Suprapubic skin (tissue), 4 donors: ENCODE measurements at regions not wholly inside any gene's neighbourhood (a gene's known extent, or its start where the extent isn't known, plus 50 kb on each side); places are given as distances from the start of the nearest gene placed in this dataset.

ENCODE experiments used
- POLR2A ChIP-seq, 2 donors: fragments of 450-650 bp; IDR thresholded peaks; one replicate each; pipeline ENCODE4 v1.6.1; 2017; ENCODE audit warnings: antibody characterized with exemption in 2 of 2, mild to moderate bottlenecking in 2 of 2, moderate library complexity in 2 of 2
- POLR2AphosphoS5 ChIP-seq, 3 donors: sonication (generic); formaldehyde crosslinking; IDR thresholded peaks; one replicate each; pipeline ENCODE4 v1.6.1; 2017; ENCODE audit warnings: antibody characterized with exemption in 3 of 3
- TF ChIP-seq, protein P1 (sequence below), 2 donors: fragments of 200-600 bp in 1 of 2; fragments of 450-650 bp in 1 of 2; sonication (generic) in 1 of 2; IDR thresholded peaks; one replicate each; pipeline ENCODE4 v1.5.1; 2016 to 2019; ENCODE audit warnings: antibody characterized with exemption in 2 of 2, mild to moderate bottlenecking in 1 of 2, moderate library complexity in 1 of 2

DNA sequence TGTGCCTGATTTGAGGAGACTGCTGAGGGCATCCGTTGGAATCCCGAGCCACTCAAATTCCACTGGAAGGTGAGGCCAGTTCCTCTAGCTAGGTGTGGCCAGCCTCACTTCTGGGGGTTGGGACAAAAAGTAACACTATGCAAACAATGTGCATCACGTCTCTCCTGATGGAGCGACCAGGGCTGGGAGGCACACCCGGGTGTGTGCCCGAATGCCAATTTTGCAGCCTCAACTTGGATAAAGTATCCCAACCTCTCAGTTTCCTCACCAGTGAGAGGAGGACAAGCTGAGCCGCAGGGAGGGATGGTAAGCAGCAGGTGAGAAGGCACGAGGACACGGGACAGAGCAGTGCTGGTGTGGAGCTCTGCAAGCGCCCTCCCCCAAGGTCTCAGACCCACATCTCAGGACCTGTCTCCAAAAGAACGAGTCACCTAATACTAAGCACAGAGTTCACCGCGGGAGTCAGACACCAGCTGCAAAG, 218.3 kb downstream of the HAUS1 start:
- TF ChIP-seq, protein P1, sequence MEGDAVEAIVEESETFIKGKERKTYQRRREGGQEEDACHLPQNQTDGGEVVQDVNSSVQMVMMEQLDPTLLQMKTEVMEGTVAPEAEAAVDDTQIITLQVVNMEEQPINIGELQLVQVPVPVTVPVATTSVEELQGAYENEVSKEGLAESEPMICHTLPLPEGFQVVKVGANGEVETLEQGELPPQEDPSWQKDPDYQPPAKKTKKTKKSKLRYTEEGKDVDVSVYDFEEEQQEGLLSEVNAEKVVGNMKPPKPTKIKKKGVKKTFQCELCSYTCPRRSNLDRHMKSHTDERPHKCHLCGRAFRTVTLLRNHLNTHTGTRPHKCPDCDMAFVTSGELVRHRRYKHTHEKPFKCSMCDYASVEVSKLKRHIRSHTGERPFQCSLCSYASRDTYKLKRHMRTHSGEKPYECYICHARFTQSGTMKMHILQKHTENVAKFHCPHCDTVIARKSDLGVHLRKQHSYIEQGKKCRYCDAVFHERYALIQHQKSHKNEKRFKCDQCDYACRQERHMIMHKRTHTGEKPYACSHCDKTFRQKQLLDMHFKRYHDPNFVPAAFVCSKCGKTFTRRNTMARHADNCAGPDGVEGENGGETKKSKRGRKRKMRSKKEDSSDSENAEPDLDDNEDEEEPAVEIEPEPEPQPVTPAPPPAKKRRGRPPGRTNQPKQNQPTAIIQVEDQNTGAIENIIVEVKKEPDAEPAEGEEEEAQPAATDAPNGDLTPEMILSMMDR (IDR thresholded peaks at IDR 0.05) = no peak
- TF ChIP-seq POLR2A (IDR thresholded peaks at IDR 0.05) = no peak
- no peak for TF ChIP-seq POLR2AphosphoS5 (IDR thresholded peaks at IDR 0.05)
